BJ (cell line): ENCODE measurements at regions not wholly inside any gene's neighbourhood (a gene's known extent, or its start where the extent isn't known, plus 50 kb on each side); places are given as distances from the start of the nearest gene placed in this dataset.

Experiments
- CTCF ChIA-PET: fragments of 350-600 bp; formaldehyde crosslinking; extraction: SDS; loops from one replicate; lab custom pipeline; 2021; ENCODE audit warnings: antibody characterized with exemption, inconsistent platforms; lab: Yijun Ruan, JAX
- POLR2A ChIA-PET: fragments of 300-600 bp; sonication (Branson Sonifier 250); formaldehyde crosslinking; extraction: SDS; loops from one replicate; lab custom pipeline; 2021; ENCODE audit warnings: antibody characterized with exemption; lab: Charles Lee
- DNase-seq: peaks from one replicate; pipeline ENCODE4 v3.0.0-alpha.2; 2011; ENCODE audit warnings: low read depth
- H3K27me3 ChIP-seq: 2 replicates; pipeline ENCODE4 v1.6.0; 2011; ENCODE audit warnings: low read length; ENCODE audit not compliant: control insufficient read depth, insufficient read depth
- H3K36me3 ChIP-seq: 2 replicates; pipeline ENCODE4 v1.5.1; 2011; ENCODE audit warnings: low read length; ENCODE audit not compliant: control insufficient read depth, insufficient read depth
- H3K4me3 ChIP-seq: 2 replicates; pipeline ENCODE4 v1.5.1; 2011; ENCODE audit warnings: low read depth, mild to moderate bottlenecking, control low read depth, low read length
- TF ChIP-seq, protein P1 (sequence below): IDR thresholded peaks from 2 replicates; pipeline ENCODE4 v1.5.1; 2011; ENCODE audit warnings: low read depth, mild to moderate bottlenecking, control low read depth, inconsistent platforms, low read length, moderate library complexity; ENCODE audit not compliant: insufficient read depth

GRCh38 chrX:95974096-95974470 is 710.6 kb upstream of the DIAPH2 start:
- no peak overlapping the region for H3K4me3 ChIP-seq
- ChIA-PET POLR2A (no interaction called here), CTCF (no interaction called here)
- no peaks in the 10 kb centered on the region for H3K27me3 ChIP-seq
- TF ChIP-seq, protein P1, sequence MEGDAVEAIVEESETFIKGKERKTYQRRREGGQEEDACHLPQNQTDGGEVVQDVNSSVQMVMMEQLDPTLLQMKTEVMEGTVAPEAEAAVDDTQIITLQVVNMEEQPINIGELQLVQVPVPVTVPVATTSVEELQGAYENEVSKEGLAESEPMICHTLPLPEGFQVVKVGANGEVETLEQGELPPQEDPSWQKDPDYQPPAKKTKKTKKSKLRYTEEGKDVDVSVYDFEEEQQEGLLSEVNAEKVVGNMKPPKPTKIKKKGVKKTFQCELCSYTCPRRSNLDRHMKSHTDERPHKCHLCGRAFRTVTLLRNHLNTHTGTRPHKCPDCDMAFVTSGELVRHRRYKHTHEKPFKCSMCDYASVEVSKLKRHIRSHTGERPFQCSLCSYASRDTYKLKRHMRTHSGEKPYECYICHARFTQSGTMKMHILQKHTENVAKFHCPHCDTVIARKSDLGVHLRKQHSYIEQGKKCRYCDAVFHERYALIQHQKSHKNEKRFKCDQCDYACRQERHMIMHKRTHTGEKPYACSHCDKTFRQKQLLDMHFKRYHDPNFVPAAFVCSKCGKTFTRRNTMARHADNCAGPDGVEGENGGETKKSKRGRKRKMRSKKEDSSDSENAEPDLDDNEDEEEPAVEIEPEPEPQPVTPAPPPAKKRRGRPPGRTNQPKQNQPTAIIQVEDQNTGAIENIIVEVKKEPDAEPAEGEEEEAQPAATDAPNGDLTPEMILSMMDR: no peak
- H3K36me3 ChIP-seq: no peaks in the 10 kb centered on the region
- no peak for DNase-seq

DNA sequence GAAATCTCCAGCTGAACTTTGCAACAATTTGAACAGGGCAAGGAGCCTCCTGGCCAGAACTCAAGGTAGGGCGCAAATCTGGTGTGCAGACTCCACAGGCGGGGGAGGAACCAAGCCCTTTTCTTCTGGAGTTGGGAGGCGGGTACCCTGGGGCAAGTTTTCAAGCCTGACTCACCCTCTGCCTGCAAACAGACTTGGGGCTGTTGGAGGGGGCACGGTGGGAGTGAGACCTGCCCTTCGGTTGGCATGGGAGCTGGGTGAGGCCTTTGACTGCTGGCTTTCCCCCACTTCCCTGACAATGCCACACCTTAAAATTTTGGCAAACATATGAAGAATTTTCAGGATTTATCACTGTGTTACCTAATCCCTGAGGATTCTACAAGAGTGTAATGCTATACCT is 709.8 kb upstream of the DIAPH2 start:
- POLR2A ChIA-PET: no interaction called here
- no peak overlapping the region for H3K4me3 ChIP-seq
- no peaks in the 10 kb centered on the region for H3K36me3 ChIP-seq
- CTCF ChIA-PET: no interaction called here
- no peaks in the 10 kb centered on the region for H3K27me3 ChIP-seq
- no peak for DNase-seq
- TF ChIP-seq, protein P1: no peak

GRCh38 chrX:95995583-95995982 is 689.1 kb upstream of the DIAPH2 start:
- no peak for DNase-seq
- Histone ChIP-seq H3K27me3 (no peaks in the 10 kb centered on the region), H3K36me3 (no peaks in the 10 kb centered on the region), H3K4me3 (no peak overlapping the region)
- ChIA-PET CTCF (no interaction called here), POLR2A (no interaction called here)
- TF ChIP-seq, protein P1: no peak

DNA sequence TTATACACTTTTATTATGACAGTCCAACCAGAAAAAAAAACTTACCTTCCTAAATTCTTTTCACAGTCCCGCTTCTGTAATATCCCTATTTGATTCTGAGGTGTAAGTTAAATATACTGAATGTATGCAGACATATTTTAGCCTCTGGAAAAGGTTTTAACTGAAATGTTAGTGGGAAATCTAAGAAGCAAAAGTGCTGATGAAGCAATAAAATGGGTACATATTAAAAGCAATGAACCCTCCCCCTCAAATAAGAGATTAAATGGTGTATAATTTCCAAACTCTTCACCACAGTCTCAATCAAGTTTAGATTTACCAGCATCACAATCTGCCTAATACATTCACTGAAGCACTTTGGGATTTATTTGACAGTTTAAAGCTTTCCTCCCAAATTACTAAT is 688.3 kb upstream of the DIAPH2 start:
- Histone ChIP-seq H3K36me3 (no peaks in the 10 kb centered on the region), H3K27me3 (no peaks in the 10 kb centered on the region), H3K4me3 (no peak overlapping the region)
- TF ChIP-seq, protein P1: no peak
- ChIA-PET POLR2A (no interaction called here), CTCF (no interaction called here)
- DNase-seq: no peak

- ChIA-PET CTCF (no interaction called here), POLR2A (no interaction called here)
- DNase-seq: no peak
- Histone ChIP-seq H3K36me3 (no peaks in the 10 kb centered on the region), H3K27me3 (no peaks in the 10 kb centered on the region), H3K4me3 (no peak overlapping the region)
- TF ChIP-seq, protein P1: no peak
These were observed 682.2 kb upstream of the DIAPH2 start for GRCh38 chrX:96002431-96002830.
